ENCODE measurements at regions not wholly inside any gene's neighbourhood (a gene's known extent, or its start where the extent isn't known, plus 50 kb on each side); places are given as distances from the start of the nearest gene placed in this dataset.
"Not testable (repeated sequence)": the region's sequence is repeated elsewhere in the genome, so short reads cannot be mapped to it uniquely, and the experiment has no call there.

DNA sequence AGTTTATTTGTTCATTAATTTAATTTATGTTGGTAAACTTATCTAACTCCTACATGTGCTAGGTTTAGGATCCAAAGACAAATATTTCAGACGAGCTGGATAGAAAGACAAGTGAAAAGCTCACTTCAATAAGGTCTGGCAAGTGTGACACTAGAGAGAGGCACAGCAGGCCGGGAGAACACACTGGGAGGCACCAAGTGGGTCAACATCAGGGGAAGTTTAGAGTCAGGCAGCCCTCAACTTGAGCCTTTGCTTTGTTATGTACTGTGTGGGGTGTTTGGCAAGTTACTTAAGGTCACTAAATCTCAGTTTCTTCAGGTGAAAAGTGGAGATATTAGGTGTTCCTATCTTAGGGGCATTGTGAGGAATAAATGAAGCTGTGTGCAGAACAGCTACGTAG is 214.4 kb downstream of the PCSK1 start:
- DNase-seq (ENCODE audit: low read depth in 4 of 4, low spot score in 2 of 4): no peak

DNA sequence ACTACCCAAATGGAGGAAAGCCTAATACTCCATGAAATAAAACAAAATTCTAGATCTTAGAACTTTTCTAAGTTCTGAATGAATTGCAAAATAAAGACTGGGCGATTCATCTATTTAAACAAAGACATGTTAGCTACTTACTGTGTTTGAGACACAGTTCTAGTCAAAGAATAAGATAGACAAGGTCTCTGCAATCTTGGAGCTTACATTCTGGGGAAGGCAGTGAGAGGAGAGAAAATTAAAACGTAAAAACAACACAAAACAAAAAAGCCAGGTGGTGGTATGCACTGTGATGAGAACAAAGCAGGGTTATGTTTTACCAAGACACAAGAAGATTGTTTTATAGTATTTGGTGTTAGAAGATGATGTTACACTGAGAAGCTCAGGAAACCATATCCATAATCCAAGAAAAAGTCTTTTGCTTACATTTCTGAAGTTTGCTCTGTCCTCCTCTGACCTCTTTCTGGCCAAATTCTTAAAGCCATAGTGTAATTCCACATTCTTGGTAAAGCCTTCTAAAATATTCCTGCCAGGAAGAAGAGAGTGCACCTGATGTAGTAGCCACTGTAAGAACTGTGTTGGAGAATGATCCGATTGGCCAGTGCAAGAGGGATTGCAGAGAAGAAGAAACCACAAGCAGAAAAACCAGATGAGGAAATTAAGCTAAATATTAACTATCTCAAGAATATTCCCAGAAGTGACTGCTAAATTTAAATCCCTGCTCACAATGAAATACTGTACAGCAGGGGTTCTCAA is 218.4 kb downstream of the PCSK1 start:
- no peak for DNase-seq (ENCODE audit: low read depth in 4 of 4, low spot score in 2 of 4)

DNA sequence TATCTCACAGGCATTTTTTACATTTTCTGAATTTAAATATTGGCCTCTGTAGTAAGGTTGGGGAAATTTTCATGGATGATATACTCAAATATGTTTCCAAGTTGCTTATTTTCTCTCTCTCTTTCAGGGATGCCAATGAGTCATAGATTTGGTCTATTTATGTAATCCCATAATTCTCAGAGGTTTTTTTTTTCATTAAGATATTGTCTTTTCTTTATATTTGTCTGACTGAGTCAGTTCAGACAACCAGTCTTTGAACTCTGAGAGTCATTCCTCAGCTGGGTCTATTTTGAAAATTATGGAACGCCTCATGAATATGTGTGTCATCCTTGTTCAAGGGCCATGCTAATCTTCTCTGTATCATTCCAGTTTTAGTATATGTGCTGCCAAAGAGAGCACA is 223.2 kb downstream of the PCSK1 start:
- DNase-seq (ENCODE audit: low read depth in 4 of 4, low spot score in 2 of 4): no peak

DNA sequence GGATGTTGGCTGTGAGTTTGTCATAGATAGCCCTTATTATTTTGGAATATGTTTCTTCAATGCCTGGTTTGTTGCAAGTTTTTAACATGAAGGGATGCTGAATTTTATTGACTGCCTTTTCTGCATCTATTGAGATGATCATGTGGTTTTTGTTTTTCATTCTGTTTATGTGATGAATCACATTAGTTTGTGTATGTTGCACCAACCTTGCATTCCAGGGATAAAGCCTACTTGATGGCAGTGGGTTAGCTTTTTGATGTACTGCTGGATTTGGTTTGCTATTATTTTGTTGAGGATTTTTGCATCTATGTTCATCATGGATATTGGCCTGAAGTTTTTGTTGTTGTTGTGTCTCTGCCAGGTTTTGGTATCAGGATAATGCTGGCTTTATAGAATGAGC is 225.6 kb downstream of the PCSK1 start:
- DNase-seq (ENCODE audit: low read depth in 4 of 4, low spot score in 2 of 4): no peak

DNA sequence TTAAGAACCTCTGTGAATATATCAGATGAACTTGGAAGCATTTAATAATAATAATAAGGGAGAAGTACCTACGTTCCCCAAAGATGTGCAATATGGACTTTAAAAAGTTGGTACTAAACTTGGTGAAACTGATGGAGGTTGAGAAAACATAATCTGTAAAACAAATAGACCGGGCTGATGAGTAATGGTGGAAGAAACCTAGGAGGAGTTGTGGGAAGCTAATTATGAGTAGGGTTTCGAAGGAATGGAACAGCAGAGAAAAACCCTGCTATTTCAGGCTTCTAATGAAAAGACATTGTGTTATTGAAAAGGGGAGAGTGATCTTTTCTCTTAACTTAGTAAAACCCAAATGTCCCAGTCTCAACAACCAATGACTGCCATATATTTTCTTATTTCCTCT is 229.3 kb downstream of the PCSK1 start:
- no peak for DNase-seq (ENCODE audit: low read depth in 4 of 4, low spot score in 2 of 4)

DNA sequence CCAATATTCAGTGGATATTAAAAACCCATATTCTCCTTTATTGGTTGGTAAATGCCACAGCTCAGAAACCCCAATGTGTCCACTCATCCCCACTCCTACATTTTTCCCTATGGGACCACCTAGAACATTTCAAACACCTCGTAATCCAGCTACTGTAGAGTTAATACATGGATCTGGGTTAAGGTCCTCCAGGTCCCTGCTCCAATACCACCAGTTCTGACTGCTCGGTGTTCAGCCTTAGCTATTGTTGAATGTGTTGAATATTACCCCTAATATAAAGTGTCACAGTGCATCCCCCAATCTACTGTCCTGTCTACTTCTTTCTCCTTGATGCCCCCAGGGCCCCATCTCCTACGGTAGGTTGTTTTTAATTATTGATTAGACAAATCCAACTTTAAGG is 231.5 kb downstream of the PCSK1 start:
- DNase-seq (ENCODE audit: low read depth in 4 of 4, low spot score in 2 of 4): no peak

DNA sequence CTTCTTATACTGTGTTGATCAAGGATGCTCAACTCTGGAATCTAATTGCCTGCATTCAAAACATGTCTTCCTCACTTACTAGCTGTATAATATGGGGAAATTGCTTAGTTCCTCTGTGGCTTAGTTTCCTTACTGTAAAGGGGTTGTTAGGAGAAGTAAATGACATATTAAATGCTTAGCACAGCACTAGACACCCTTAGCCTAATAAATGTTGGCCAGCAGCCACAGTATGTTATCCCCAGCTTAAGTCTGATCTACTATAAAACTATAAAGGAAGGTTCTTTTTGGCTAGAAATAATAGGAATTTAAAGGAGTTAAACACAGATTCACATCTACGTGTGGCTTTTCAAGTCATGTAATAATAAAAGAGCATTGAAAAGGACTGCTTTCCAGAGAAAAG is 232.4 kb downstream of the PCSK1 start:
- DNase-seq (ENCODE audit: low read depth in 4 of 4, low spot score in 2 of 4): no peak

DNA sequence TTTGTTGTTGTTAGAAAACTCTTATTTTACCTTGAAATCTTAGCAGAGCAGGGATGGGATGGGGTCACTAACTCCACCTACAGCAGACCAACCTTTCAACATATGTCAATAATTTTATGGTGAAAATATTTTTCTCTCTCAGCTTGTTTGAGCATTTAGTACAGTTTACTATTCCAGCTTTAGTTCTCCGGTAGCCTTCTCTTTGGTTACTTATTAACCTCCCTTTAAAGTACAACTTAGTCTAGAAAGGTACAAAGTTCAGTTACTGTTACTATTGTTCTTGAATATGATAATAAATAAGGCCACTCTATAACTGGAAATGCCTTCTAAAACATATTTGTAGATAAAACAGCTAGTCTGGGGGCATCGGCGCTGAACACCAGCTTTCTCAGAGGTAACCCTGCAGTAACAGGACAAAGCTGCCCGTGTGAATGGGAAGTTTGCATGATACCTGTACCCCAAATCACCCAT is 233.3 kb downstream of the PCSK1 start:
- DNase-seq (ENCODE audit: low read depth in 4 of 4, low spot score in 2 of 4): no peak

DNA sequence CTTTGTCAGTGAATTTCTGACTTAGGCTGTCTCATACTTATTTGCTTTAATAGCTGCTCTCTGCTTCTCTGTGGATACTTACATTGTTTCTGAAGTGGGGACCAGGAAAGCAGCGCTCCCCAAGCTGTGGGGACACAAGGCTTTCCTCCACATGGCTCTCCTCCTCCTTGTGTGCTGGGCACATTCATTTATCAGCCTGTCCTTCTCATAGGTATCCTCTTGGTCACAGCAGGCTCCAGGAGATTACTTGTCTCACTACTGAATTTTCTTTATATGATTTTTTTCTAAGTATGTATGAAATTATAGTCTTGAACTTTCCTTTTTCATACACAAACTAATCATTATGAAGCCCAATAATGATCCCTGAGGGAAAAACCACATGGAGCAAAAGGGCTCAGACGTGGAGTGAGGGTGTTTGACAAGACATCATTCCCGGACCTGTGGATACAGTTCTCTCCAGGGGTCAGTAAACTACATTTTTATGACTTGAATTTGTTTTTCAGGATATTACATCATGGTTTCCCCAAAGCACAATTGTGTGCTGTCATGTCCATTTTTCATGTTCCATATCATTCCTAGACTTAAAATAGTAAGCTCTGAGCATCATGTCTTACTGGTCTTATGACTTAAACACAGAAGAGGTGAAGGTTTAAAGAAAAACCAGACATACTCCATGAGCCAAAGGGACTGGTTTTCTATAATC is 234.5 kb downstream of the PCSK1 start:
- DNase-seq (ENCODE audit: low read depth in 4 of 4, low spot score in 2 of 4): no peak

DNA sequence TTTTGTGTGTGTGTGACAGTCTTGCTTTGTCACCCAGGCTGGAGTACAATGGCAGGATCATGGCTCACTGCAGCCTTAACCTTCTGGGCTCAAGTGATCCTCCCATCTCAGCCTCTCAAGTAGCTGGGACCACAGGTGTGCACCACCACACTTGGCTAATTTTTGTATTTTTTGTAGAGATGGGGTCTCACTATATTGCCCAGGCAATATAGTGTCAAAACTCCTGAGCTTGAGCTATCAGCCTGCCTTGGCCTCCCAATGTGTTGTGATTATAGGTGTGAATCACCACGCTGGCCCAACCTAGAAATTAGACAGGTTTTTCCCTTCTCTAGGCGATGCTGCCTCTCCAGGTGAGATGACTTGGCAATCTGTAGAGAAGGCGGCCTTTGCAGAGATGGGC is 235.3 kb downstream of the PCSK1 start:
- not testable (repeated sequence) for DNase-seq (ENCODE audit: low read depth in 4 of 4, low spot score in 2 of 4)

DNA sequence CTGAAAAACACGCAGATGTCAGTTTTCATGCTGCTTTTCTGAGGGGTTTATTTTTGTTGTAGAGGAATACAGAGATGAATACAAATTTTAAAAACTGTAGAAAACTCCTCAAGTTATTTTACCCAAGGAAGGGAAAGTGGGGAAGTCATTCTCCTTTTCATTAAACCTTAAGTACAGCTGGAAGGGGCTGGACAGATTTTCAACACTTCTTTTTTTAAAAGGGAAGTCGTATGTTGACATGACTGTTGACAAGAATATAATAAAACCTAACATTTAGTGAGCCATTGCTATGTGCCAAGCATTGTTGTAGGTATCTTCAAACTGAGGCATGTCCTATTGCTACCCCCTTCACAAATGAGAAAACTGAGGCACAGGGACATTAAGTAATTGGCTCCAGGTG is 235.7 kb upstream of the ELL2 start:
- DNase-seq (ENCODE audit: low read depth in 4 of 4, low spot score in 2 of 4): no peak

DNA sequence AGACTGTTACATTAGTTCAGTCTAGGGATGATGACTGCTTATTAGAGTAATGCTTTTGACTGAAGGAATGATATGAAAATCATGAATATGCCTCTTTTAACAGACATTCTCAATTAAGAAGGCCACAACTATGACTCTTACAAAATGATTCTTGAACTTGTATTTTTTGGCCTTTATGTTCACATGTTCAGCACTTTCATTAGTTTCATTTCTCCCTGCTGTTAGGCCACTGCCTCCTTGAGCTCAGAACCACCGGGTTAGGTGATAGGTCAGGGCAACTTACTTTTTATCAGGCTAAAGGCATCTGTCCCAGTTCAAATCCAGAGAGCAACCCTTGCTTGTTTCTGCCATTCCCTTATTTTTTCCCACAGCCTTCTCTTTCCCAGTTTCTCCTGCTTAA is 235.2 kb upstream of the ELL2 start:
- DNase-seq (ENCODE audit: low read depth in 4 of 4, low spot score in 2 of 4): no peak

DNA sequence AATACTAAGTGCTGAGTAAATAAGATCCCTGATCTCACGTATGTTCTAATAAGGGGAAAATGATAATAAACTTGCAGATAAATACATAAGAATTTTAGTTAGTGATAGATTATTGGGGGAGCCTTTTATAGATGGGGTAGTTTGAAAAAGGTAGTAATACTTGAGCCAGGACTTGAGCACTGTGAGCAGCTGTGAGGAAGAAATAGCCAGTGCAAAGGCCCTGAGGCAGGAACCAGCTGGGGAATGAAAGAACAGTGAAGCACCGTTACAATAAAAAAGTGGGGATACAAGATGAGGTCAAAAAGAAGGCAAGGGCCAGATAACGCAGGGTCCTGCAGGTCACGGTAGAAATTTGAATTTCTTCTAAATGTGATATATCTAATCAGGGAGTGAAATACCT is 234.8 kb upstream of the ELL2 start:
- DNase-seq (ENCODE audit: low read depth in 4 of 4, low spot score in 2 of 4): no peak

DNA sequence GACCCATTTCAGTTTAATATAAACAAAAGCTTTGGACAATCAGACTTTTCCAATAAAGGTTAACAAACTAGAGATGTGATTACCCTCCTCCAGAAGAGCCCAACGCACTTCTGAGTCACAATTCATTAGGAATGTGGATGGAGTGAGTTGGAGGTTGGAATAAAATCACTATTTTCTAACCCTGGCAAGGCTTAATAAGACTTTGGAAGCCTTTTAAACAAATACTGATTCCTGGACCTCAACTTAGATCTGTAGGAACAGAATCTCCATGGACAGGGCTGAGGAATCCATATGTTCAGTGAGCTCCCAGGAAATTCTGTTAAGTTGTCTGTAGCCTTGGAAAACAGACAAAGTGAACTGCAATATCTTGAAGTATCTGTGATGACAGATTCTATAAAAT is 233.5 kb upstream of the ELL2 start:
- no peak for DNase-seq (ENCODE audit: low read depth in 4 of 4, low spot score in 2 of 4)

DNA sequence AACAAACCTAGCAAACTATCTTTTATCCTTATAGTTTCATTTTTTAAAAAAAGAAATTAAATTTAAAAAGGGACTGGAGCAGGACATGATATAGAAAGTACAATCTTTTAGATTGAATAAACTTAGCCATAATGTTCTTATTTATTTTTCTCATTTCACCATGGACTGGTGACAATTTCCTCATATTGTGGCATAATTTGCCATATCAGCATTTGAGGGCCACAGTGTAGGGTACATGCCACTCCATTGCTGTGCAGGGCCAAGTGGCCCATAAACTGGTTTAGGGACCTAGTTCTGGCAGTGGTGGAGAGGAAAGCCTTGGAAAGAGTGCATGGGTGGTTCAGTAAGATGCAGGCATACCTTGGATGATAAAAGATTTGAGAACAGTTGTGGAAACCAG is 232.9 kb upstream of the ELL2 start:
- DNase-seq (ENCODE audit: low read depth in 4 of 4, low spot score in 2 of 4): no peak

DNA sequence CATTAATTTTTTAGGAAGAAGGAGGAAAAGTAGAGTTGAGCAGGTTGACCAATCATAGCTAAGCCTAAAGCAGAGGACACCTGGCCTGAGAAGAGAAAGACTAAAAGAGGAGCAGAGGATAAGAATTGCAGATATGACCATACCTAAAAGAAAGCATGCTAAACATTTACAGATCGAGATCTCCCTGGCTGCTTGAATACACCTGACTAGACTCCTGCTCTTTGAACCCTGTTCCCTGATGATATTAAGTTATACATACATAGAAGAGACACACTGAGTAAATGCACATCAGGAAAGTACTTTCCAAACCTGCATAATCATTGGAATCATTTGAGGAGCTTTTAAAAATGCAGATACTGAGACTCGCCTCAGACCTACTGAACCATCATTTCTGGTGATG is 232.3 kb upstream of the ELL2 start:
- DNase-seq (ENCODE audit: low read depth in 4 of 4, low spot score in 2 of 4): no peak

DNA sequence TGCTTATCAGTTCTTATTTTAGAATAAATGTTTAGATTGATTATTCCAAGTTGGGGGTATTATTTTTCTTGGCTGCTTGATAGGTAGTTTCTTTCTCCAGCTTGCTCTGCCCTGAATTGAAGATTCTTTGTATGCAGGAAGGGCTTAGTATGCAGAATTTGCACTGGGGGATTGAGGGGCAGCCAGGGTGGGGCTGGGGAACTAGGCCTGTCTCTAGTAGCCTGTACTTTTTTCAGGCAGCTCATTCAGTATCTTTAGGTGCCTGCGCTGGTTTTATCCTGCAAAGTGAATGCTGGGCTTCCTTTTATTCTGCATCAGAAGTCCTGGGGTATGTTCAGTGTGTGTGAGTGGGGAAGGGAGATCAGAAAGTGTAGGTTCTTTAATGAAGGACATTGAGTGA is 228.3 kb upstream of the ELL2 start:
- DNase-seq (ENCODE audit: low read depth in 4 of 4, low spot score in 2 of 4): no peak

DNA sequence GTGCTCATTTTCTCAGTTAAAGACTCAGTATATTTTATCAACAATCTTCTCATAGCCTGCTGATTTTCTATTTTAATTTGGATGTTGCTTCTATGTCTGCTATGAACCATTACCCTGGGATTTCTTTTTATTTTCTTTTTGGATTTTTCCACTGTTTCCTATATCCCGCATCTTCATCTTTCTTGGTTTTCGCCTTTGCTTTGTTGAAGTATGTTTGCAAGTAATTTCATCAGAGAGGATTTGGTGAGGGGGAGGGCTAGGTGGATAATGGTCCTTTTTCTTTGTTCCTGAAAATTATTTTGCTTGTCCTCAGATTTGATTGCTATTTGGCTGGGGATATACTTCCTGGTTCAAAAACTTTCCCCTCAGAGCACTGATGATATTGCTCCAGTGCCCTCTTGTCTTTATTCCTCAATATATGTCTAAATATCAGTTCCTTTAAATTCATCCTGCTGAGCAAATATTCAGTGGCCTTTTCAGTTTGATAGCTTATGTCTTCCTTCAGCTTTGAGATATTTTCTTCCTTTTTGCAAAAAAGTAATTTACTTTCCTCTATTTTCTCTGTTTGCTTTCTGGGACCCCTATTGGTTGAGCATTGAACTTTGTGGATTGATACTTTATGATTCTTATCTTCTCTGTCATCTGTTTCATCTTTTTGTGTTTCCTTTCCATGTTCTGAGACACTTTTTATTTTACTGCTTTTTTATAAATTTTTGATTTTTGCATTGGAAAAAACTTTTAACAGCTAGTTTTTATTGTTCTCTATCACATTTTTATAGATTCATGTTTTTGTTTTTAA is 227.6 kb upstream of the ELL2 start:
- no peak for DNase-seq (ENCODE audit: low read depth in 4 of 4, low spot score in 2 of 4)

DNA sequence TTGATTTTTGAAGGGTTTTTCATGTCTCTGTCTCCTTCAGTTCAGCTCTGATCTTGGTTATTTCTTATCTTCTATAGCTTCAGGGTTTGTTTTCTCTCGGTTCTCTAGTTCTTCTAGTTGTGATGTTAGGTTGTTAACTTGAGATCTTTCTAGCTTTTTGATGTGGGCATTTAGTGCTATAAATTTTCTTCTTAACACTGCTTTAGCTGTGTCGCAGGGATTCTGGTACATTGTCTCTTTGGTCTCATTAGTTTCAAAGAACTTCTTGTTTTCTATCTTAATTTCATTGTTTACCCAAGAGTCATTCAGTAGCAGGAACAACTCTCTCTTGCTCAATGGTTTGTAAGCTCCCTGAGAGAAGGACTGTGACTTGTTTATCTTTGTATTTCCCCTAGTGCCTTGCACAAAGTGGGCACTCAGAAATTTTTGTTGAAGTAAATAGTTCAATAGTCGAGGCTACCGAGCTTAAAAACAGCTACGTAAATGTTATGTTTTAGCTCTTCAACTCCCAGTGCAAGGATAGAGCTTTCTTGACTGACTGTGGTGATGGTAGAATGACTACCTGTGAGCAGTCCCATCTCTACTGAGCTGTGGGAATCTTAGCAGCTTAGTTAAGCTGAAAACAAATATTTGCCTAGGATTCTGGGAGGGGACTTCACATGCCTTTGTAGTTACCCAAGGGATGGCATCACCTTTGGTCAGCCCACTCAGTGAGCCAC is 225.8 kb upstream of the ELL2 start:
- DNase-seq (ENCODE audit: low read depth in 4 of 4, low spot score in 2 of 4): no peak

DNA sequence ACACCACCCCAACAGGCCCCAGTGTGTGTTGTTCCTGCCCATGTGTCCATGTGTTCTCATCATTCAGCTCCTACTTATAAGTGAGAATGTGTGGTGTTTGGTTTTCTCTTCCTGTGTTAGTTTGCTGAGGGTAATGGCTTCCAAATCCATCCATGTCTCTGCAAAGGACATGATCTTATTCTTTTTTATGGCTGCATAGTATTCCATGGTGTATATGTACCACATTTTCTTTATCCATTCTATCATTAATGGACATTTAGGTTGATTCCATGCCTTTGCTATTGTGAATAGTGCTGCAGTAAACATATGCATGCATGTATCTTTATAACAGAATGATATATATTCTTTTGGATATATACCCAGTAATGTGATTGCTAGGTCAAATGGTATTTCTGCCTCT is 222.9 kb upstream of the ELL2 start:
- DNase-seq (ENCODE audit: low read depth in 4 of 4, low spot score in 2 of 4): not testable (repeated sequence)
